Kidney epithelial cell (primary cell): ENCODE measurements at regions not wholly inside any gene's neighbourhood (a gene's known extent, or its start where the extent isn't known, plus 50 kb on each side); places are given as distances from the start of the nearest gene placed in this dataset.
"Not testable (repeated sequence)": the region's sequence is repeated elsewhere in the genome, so short reads cannot be mapped to it uniquely, and the experiment has no call there.

Experiments
- DNase-seq: peaks from one replicate; pipeline ENCODE4 v3.0.0-alpha.2; 2010; ENCODE audit warnings: low read depth
- H3K27me3 ChIP-seq: 2 replicates; pipeline ENCODE4 v1.6.0; 2011; ENCODE audit warnings: low read length; ENCODE audit not compliant: control insufficient read depth, insufficient read depth
- H3K36me3 ChIP-seq: 2 replicates; pipeline ENCODE4 v1.5.1; 2011; ENCODE audit warnings: low read length; ENCODE audit not compliant: control insufficient read depth, insufficient read depth
- H3K4me3 ChIP-seq: 2 replicates; pipeline ENCODE4 v1.5.1; 2011; ENCODE audit warnings: low read depth, mild to moderate bottlenecking, control low read depth, low read length
- CTCF ChIP-seq: IDR thresholded peaks from 2 replicates; pipeline ENCODE4 v1.5.1; 2011; ENCODE audit warnings: mild to moderate bottlenecking, moderate library complexity, low read length, control low read depth, inconsistent platforms; ENCODE audit not compliant: insufficient read depth, poor library complexity, severe bottlenecking

GRCh38 chr4:189530848-189531247 lies 409.8 kb upstream of the FRG1 start:
- no peak overlapping the region for H3K4me3 ChIP-seq
- no peaks in the 10 kb centered on the region for H3K36me3 ChIP-seq
- H3K27me3 ChIP-seq = no peaks in the 10 kb centered on the region
- DNase-seq = no peak
- TF ChIP-seq CTCF = no peak

GRCh38 chr4:189533603-189534002 lies 407.1 kb upstream of the FRG1 start:
- H3K27me3 ChIP-seq = no peaks in the 10 kb centered on the region
- no peak overlapping the region for H3K4me3 ChIP-seq
- no peak for DNase-seq
- no peak for TF ChIP-seq CTCF
- H3K36me3 ChIP-seq = no peaks in the 10 kb centered on the region

GRCh38 chr4:189547559-189547958 lies 393.1 kb upstream of the FRG1 start:
- DNase-seq = no peak
- Histone ChIP-seq H3K4me3 (no peak overlapping the region), H3K36me3 (no peaks in the 10 kb centered on the region), H3K27me3 (no peaks in the 10 kb centered on the region)
- no peak for TF ChIP-seq CTCF

- DNase-seq = no peak
- Histone ChIP-seq H3K36me3 (no peaks in the 10 kb centered on the region), H3K27me3 (no peaks in the 10 kb centered on the region), H3K4me3 (no peak overlapping the region)
- no peak for TF ChIP-seq CTCF
These were observed 392.1 kb upstream of the FRG1 start for GRCh38 chr4:189548484-189549125.

- H3K36me3 ChIP-seq, H3K4me3 ChIP-seq, DNase-seq, H3K27me3 ChIP-seq: not testable (repeated sequence)
These were observed 388.6 kb upstream of the FRG1 start for GRCh38 chr4:189551931-189552670.

- not testable (repeated sequence) for H3K36me3 ChIP-seq, DNase-seq, H3K4me3 ChIP-seq, H3K27me3 ChIP-seq
These were observed 380.1 kb upstream of the FRG1 start for GRCh38 chr4:189560605-189561004.

GRCh38 chr4:189563751-189564150 lies 376.9 kb upstream of the FRG1 start:
- not testable (repeated sequence) for H3K27me3 ChIP-seq, H3K36me3 ChIP-seq, DNase-seq, H3K4me3 ChIP-seq

- not testable (repeated sequence) for DNase-seq
These were observed 374.4 kb upstream of the FRG1 start for GRCh38 chr4:189566271-189566670.

GRCh38 chr4:189566900-189567299 lies 373.8 kb upstream of the FRG1 start:
- not testable (repeated sequence) for H3K36me3 ChIP-seq, H3K27me3 ChIP-seq, H3K4me3 ChIP-seq, DNase-seq

More at GRCh38 chr4:189566271-189566670, 374.4 kb upstream of the FRG1 start:
- not testable (repeated sequence) for H3K36me3 ChIP-seq, H3K27me3 ChIP-seq, H3K4me3 ChIP-seq

- not testable (repeated sequence) for DNase-seq, H3K4me3 ChIP-seq, H3K36me3 ChIP-seq, H3K27me3 ChIP-seq
These were observed 361.0 kb upstream of the FRG1 start for GRCh38 chr4:189579645-189580044.
